ENCODE measurements at regions not wholly inside any gene's neighbourhood (a gene's known extent, or its start where the extent isn't known, plus 50 kb on each side); places are given as distances from the start of the nearest gene placed in this dataset.
"Not testable (repeated sequence)": the region's sequence is repeated elsewhere in the genome, so short reads cannot be mapped to it uniquely, and the experiment has no call there.

GRCh38 chr6:126682440-126682839 lies 342.5 kb downstream of the CENPW start:
- no peak for DNase-seq

- DNase-seq: no peak
These were observed 345.3 kb downstream of the CENPW start for GRCh38 chr6:126685182-126685581.

- peak; percentile 90 for DNase-seq
These were observed 357.2 kb downstream of the CENPW start for GRCh38 chr6:126696921-126697693.

- peak; percentile 24 for DNase-seq
These were observed 358.9 kb downstream of the CENPW start for GRCh38 chr6:126698732-126699240.

- DNase-seq: no peak
These were observed 362.0 kb downstream of the CENPW start for GRCh38 chr6:126701676-126702560.

GRCh38 chr6:126716032-126716431 lies 376.1 kb downstream of the CENPW start:
- DNase-seq: no peak

- peak; percentile 14 for DNase-seq
These were observed 377.1 kb downstream of the CENPW start for GRCh38 chr6:126716826-126717509.

GRCh38 chr6:126718600-126719327 lies 378.8 kb downstream of the CENPW start:
- no peak for DNase-seq

- no peak for DNase-seq
These were observed 380.4 kb downstream of the CENPW start for GRCh38 chr6:126720304-126720703.

- DNase-seq: no peak
These were observed 381.8 kb downstream of the CENPW start for GRCh38 chr6:126721581-126722160.

- no peak for DNase-seq
These were observed 382.5 kb downstream of the CENPW start for GRCh38 chr6:126722411-126722810.

- DNase-seq: no peak
These were observed 383.7 kb downstream of the CENPW start for GRCh38 chr6:126723541-126724170.

GRCh38 chr6:126724821-126725220 lies 384.9 kb downstream of the CENPW start:
- DNase-seq: no peak

GRCh38 chr6:126726454-126726853 lies 386.5 kb downstream of the CENPW start:
- DNase-seq: not testable (repeated sequence)

- no peak for DNase-seq
These were observed 380.3 kb upstream of the RSPO3 start for GRCh38 chr6:126738146-126738545.

GRCh38 chr6:126738641-126739040 lies 379.8 kb upstream of the RSPO3 start:
- DNase-seq: no peak

GRCh38 chr6:126743076-126743475 lies 375.4 kb upstream of the RSPO3 start:
- no peak for DNase-seq

- DNase-seq: no peak
These were observed 370.5 kb upstream of the RSPO3 start for GRCh38 chr6:126747728-126748540.

GRCh38 chr6:126753606-126754005 lies 364.9 kb upstream of the RSPO3 start:
- DNase-seq: no peak

- no peak for DNase-seq
These were observed 356.6 kb upstream of the RSPO3 start for GRCh38 chr6:126761854-126762253.

GRCh38 chr6:126764104-126764503 lies 354.4 kb upstream of the RSPO3 start:
- no peak for DNase-seq
